ENCODE measurements at regions not wholly inside any gene's neighbourhood (a gene's known extent, or its start where the extent isn't known, plus 50 kb on each side); places are given as distances from the start of the nearest gene placed in this dataset.

DNA sequence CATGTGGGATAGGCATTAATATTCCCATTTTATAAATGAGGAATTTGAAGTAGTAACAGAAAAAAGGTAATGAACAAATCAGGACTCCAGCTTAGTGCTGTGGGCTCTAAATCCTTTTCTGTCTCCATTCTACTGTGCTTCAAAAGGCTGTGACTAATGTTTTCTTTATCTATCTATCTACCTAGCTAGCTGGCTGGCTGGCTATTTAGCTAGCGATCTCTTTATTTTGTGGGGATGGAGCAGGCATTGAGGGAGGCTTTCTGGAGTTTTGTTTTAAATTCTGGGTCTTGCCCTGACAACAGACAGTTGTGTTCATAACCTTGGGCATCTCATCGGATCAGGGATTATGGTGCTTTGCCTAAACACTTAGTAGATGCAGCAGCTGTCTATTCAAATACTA lies 139.2 kb downstream of the SOX4 start:
- DNase-seq (ENCODE audit: low read depth, low spot score) (no peak), FAIRE-seq (no peak)
- no TSS peak for BruUV-seq (replicated peaks)
- no peaks in the 10 kb centered on the region for H3K9me1 ChIP-seq (replicated peaks; ENCODE audit: control insufficient read depth, extremely low read depth, insufficient read depth, low read length)
- no peak overlapping the region for H3K27ac ChIP-seq (ENCODE audit: insufficient read depth, low read depth, low read length)
- dilution Hi-C loops (cut with MboI; ENCODE audit: extremely low pct_ligation_motif_present, low sequenced_read_pairs): no loop called here
- H3K9me3 ChIP-seq (replicated peaks; ENCODE audit: control insufficient read depth, insufficient read depth, low read length): no peaks in the 10 kb centered on the region
- no peak overlapping the region for H2AFZ ChIP-seq (ENCODE audit: low read depth, low read length)
- H3K4me3 ChIP-seq (replicated peaks in 1 of 3; ENCODE audit: insufficient read depth in 1 of 3, low read depth in 1 of 3, low read length in 3 of 3): no peak overlapping the region
- ChIA-PET CTCF (interaction anchor here (0.7 to 3.3 kb wide), 2 partner anchors 9 to 585 kb away, joined by 3 to 22 read pairs; no protein-coding TSS in a partner anchor), POLR2A (no interaction called here)
- H3K79me2 ChIP-seq (ENCODE audit: control insufficient read depth, insufficient read depth, low read length): peaks cover 28% of the 10 kb centered on the region
- H3K4me2 ChIP-seq (ENCODE audit: insufficient read depth, low read length): no peak overlapping the region
- H3K9ac ChIP-seq (replicated peaks; ENCODE audit: extremely low read depth, insufficient read depth, low read length): no peak overlapping the region
- TF ChIP-seq, protein P1, sequence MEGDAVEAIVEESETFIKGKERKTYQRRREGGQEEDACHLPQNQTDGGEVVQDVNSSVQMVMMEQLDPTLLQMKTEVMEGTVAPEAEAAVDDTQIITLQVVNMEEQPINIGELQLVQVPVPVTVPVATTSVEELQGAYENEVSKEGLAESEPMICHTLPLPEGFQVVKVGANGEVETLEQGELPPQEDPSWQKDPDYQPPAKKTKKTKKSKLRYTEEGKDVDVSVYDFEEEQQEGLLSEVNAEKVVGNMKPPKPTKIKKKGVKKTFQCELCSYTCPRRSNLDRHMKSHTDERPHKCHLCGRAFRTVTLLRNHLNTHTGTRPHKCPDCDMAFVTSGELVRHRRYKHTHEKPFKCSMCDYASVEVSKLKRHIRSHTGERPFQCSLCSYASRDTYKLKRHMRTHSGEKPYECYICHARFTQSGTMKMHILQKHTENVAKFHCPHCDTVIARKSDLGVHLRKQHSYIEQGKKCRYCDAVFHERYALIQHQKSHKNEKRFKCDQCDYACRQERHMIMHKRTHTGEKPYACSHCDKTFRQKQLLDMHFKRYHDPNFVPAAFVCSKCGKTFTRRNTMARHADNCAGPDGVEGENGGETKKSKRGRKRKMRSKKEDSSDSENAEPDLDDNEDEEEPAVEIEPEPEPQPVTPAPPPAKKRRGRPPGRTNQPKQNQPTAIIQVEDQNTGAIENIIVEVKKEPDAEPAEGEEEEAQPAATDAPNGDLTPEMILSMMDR (IDR thresholded peaks at IDR 0.05; ENCODE audit: extremely low read depth in 1 of 2, insufficient read depth in 1 of 2, low read depth in 1 of 2, low read length in 2 of 2): no peak
- TF ChIP-seq GATA2 (IDR thresholded peaks at IDR 0.05; ENCODE audit: insufficient read depth, insufficient read length, low read depth, low read length) (no peak), FOS (IDR thresholded peaks at IDR 0.05; ENCODE audit: borderline replicate concordance, insufficient read depth, low read length) (no peak), MYC (IDR thresholded peaks at IDR 0.05; ENCODE audit: low read depth, low read length) (no peak), JUN (IDR thresholded peaks at IDR 0.05; ENCODE audit: borderline replicate concordance, insufficient read depth, insufficient read length, low read depth) (no peak), POLR2AphosphoS5 (IDR thresholded peaks at IDR 0.05; ENCODE audit: insufficient read depth, low read depth, low read length) (no peak), EZH2 (IDR thresholded peaks at IDR 0.05; ENCODE audit: borderline replicate concordance, low read depth, low read length, severe bottlenecking) (no peak), POLR2A (IDR thresholded peaks at IDR 0.05; ENCODE audit: low read depth, low read length) (no peak)
- TF ChIP-seq, protein P2, sequence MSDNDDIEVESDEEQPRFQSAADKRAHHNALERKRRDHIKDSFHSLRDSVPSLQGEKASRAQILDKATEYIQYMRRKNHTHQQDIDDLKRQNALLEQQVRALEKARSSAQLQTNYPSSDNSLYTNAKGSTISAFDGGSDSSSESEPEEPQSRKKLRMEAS (IDR thresholded peaks at IDR 0.05; ENCODE audit: insufficient read depth, insufficient read length): no peak
- intact Hi-C loops (cut with micrococcal nuclease): no loop called here
- peaks cover 20% of the 10 kb centered on the region for H3K4me1 ChIP-seq (ENCODE audit: control insufficient read depth, extremely low read depth, insufficient read depth, low read length)
- no peaks in the 10 kb centered on the region for H3K36me3 ChIP-seq (ENCODE audit: control insufficient read depth in 2 of 2, extremely low read depth in 1 of 2, insufficient read depth in 2 of 2, low read length in 2 of 2)
- no peaks in the 10 kb centered on the region for H3K27me3 ChIP-seq (ENCODE audit: control insufficient read depth in 2 of 2, insufficient read depth in 2 of 2, low read length in 2 of 2)
- peaks cover 2% of the 10 kb centered on the region for H4K20me1 ChIP-seq (replicated peaks; ENCODE audit: control insufficient read depth, extremely low read depth, insufficient read depth, low read length)

All from endothelial cell of umbilical vein (primary cell).